ENCODE measurements at regions not wholly inside any gene's neighbourhood (a gene's known extent, or its start where the extent isn't known, plus 50 kb on each side); places are given as distances from the start of the nearest gene placed in this dataset.
"Not testable (repeated sequence)": the region's sequence is repeated elsewhere in the genome, so short reads cannot be mapped to it uniquely, and the experiment has no call there.

- Histone ChIP-seq H3K4me3 (ENCODE audit: low read length) (no peak overlapping the region), H3K36me3 (ENCODE audit: control insufficient read depth in 2 of 3, insufficient read depth in 3 of 3, low read length in 3 of 3) (no peaks in the 10 kb centered on the region), H3K27ac (ENCODE audit: low read depth, low read length) (no peak overlapping the region), H3K4me1 (ENCODE audit: control insufficient read depth in 2 of 2, insufficient read depth in 2 of 2, low read length in 2 of 2) (no peaks in the 10 kb centered on the region), H3K9me3 (ENCODE audit: control insufficient read depth in 2 of 3, low read length in 3 of 3) (no peaks in the 10 kb centered on the region), H3K27me3 (ENCODE audit: control insufficient read depth in 2 of 2, insufficient read depth in 2 of 2, low read length in 2 of 2) (no peaks in the 10 kb centered on the region)
- peaks cover 0 to 4% (median 0%) of the 10 kb centered on the region in 5 donors for H3K27me3 Mint-ChIP-seq
- DNase-seq (no peak), ATAC-seq (no peak)
- no peaks in the 10 kb centered on the region for H3K36me3 Mint-ChIP-seq
- H3K27ac Mint-ChIP-seq, result no peak overlapping the region
- intact Hi-C loops (cut with micrococcal nuclease), result no loop called here
- ChIA-PET CTCF (no interaction called here), POLR2A (no interaction called here)
- H3K4me3 Mint-ChIP-seq, result no peak overlapping the region
- peaks cover 0 to 7% (median 0%) of the 10 kb centered on the region in 11 donors for H3K9me3 Mint-ChIP-seq
- H3K4me1 Mint-ChIP-seq, result no peaks in the 10 kb centered on the region
These were observed 233.0 kb downstream of the DKK2 start for GRCh38 chr4:106803083-106803482.

DNA sequence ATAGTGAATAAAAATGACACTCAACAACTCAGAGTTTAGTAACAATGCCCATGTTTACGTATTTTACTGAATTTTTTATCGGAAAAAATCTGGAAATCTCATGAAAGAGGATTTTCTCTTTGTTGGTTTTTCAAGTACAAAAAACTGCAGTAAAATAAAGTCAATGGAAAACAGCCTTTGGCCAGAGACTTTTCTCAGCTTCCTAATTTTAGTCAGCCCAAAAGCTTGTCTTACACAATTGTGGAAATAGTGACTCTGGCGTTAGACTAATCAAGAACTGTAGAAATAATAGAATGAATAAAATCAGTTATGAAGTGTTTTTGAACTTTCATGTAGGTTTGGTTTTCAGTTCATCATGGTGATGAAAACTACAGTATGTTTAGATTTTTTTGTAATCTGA lies 234.7 kb downstream of the DKK2 start:
- no peak for ATAC-seq

GRCh38 chr4:106796876-106797275 lies 239.2 kb downstream of the DKK2 start:
- peaks cover 0 to 4% (median 0%) of the 10 kb centered on the region in 11 donors for H3K9me3 Mint-ChIP-seq
- H3K36me3 Mint-ChIP-seq, result no peaks in the 10 kb centered on the region
- Histone ChIP-seq H3K27me3 (ENCODE audit: control insufficient read depth in 2 of 2, insufficient read depth in 2 of 2, low read length in 2 of 2) (no peaks in the 10 kb centered on the region), H3K4me1 (ENCODE audit: control insufficient read depth in 2 of 2, insufficient read depth in 2 of 2, low read length in 2 of 2) (no peaks in the 10 kb centered on the region), H3K4me3 (ENCODE audit: low read length) (no peak overlapping the region), H3K9me3 (ENCODE audit: control insufficient read depth in 2 of 3, low read length in 3 of 3) (no peaks in the 10 kb centered on the region), H3K27ac (ENCODE audit: low read depth, low read length) (no peak overlapping the region), H3K36me3 (ENCODE audit: control insufficient read depth in 2 of 3, insufficient read depth in 3 of 3, low read length in 3 of 3) (no peaks in the 10 kb centered on the region)
- no peaks in the 10 kb centered on the region for H3K27me3 Mint-ChIP-seq
- H3K4me1 Mint-ChIP-seq, result no peaks in the 10 kb centered on the region
- intact Hi-C loops (cut with micrococcal nuclease), result no loop called here
- H3K27ac Mint-ChIP-seq, result no peak overlapping the region
- CTCF ChIA-PET, result no interaction called here
- ATAC-seq, result no peak
- POLR2A ChIA-PET, result interaction anchor here (0.7 kb wide), 1 partner anchor 461 kb away, joined by 5 read pairs; no protein-coding TSS in a partner anchor
- no peak for DNase-seq
- no peak overlapping the region for H3K4me3 Mint-ChIP-seq

More for the DNA sequence above, 234.7 kb downstream of the DKK2 start:
- POLR2A ChIA-PET, result no interaction called here
- Mint-ChIP-seq H3K4me1 (no peaks in the 10 kb centered on the region), H3K27ac (no peak overlapping the region), H3K4me3 (no peak overlapping the region), H3K36me3 (no peaks in the 10 kb centered on the region), H3K27me3 (peaks cover 0 to 4% (median 0%) of the 10 kb centered on the region in 5 donors), H3K9me3 (peaks cover 0 to 5% (median 0%) of the 10 kb centered on the region in 11 donors)
- no peaks in the 10 kb centered on the region for H3K27me3 ChIP-seq (ENCODE audit: control insufficient read depth in 2 of 2, insufficient read depth in 2 of 2, low read length in 2 of 2)
- CTCF ChIA-PET, result no interaction called here
- no peak for DNase-seq
- no peak overlapping the region for H3K27ac ChIP-seq (ENCODE audit: low read depth, low read length)
- no peaks in the 10 kb centered on the region for H3K4me1 ChIP-seq (ENCODE audit: control insufficient read depth in 2 of 2, insufficient read depth in 2 of 2, low read length in 2 of 2)
- no peak overlapping the region for H3K4me3 ChIP-seq (ENCODE audit: low read length)
- intact Hi-C loops (cut with micrococcal nuclease), result no loop called here
- H3K36me3 ChIP-seq (ENCODE audit: control insufficient read depth in 2 of 3, insufficient read depth in 3 of 3, low read length in 3 of 3), result no peaks in the 10 kb centered on the region
- H3K9me3 ChIP-seq (ENCODE audit: control insufficient read depth in 2 of 3, low read length in 3 of 3), result no peaks in the 10 kb centered on the region

- no peak overlapping the region for H3K4me3 ChIP-seq (ENCODE audit: low read length)
- no peak for DNase-seq
- H3K27me3 ChIP-seq (ENCODE audit: control insufficient read depth in 2 of 2, insufficient read depth in 2 of 2, low read length in 2 of 2), result no peaks in the 10 kb centered on the region
- no peaks in the 10 kb centered on the region for H3K9me3 ChIP-seq (ENCODE audit: control insufficient read depth in 2 of 3, low read length in 3 of 3)
- ATAC-seq, result no peak
- H3K27me3 Mint-ChIP-seq, result no peaks in the 10 kb centered on the region
- intact Hi-C loops (cut with micrococcal nuclease), result no loop called here
- CTCF ChIA-PET, result no interaction called here
- no peaks in the 10 kb centered on the region for H3K36me3 Mint-ChIP-seq
- H3K36me3 ChIP-seq (ENCODE audit: control insufficient read depth in 2 of 3, insufficient read depth in 3 of 3, low read length in 3 of 3), result no peaks in the 10 kb centered on the region
- no peaks in the 10 kb centered on the region for H3K4me1 ChIP-seq (ENCODE audit: control insufficient read depth in 2 of 2, insufficient read depth in 2 of 2, low read length in 2 of 2)
- no peak overlapping the region for H3K27ac Mint-ChIP-seq
- POLR2A ChIA-PET, result interaction anchor here (0.6 kb wide), 1 partner anchor 45 kb away, joined by 4 read pairs; no protein-coding TSS in a partner anchor
- no peak overlapping the region for H3K27ac ChIP-seq (ENCODE audit: low read depth, low read length)
- peaks cover 0 to 9% (median 0%) of the 10 kb centered on the region in 11 donors for H3K9me3 Mint-ChIP-seq
- H3K4me1 Mint-ChIP-seq, result no peaks in the 10 kb centered on the region
- no peak overlapping the region for H3K4me3 Mint-ChIP-seq
These were observed 240.8 kb downstream of the DKK2 start for GRCh38 chr4:106795326-106795725.

- intact Hi-C loops (cut with micrococcal nuclease), result no loop called here
- CTCF ChIA-PET, result no interaction called here
- H3K27me3 Mint-ChIP-seq, result no peaks in the 10 kb centered on the region
These were observed 242.2 kb downstream of the DKK2 start for GRCh38 chr4:106793933-106794332.

GRCh38 chr4:106775636-106776035 lies 260.5 kb downstream of the DKK2 start:
- intact Hi-C loops (cut with micrococcal nuclease), result no loop called here
- Histone ChIP-seq H3K27ac (ENCODE audit: low read depth, low read length) (no peak overlapping the region), H3K36me3 (ENCODE audit: control insufficient read depth in 2 of 3, insufficient read depth in 3 of 3, low read length in 3 of 3) (no peaks in the 10 kb centered on the region), H3K4me1 (ENCODE audit: control insufficient read depth in 2 of 2, insufficient read depth in 2 of 2, low read length in 2 of 2) (no peaks in the 10 kb centered on the region), H3K27me3 (ENCODE audit: control insufficient read depth in 2 of 2, insufficient read depth in 2 of 2, low read length in 2 of 2) (no peaks in the 10 kb centered on the region), H3K9me3 (ENCODE audit: control insufficient read depth in 2 of 3, low read length in 3 of 3) (no peaks in the 10 kb centered on the region), H3K4me3 (ENCODE audit: low read length) (no peak overlapping the region)
- Mint-ChIP-seq H3K4me1 (no peaks in the 10 kb centered on the region), H3K36me3 (no peaks in the 10 kb centered on the region), H3K9me3 (peaks cover 0 to 18% (median 5%) of the 10 kb centered on the region in 11 donors), H3K27ac (no peak overlapping the region), H3K4me3 (no peak overlapping the region), H3K27me3 (no peaks in the 10 kb centered on the region)
- ChIA-PET POLR2A (no interaction called here), CTCF (no interaction called here)
- no peak for DNase-seq
- ATAC-seq, result no peak

More at GRCh38 chr4:106793933-106794332, 242.2 kb downstream of the DKK2 start:
- ATAC-seq (no peak), DNase-seq (no peak)
- Histone ChIP-seq H3K27ac (ENCODE audit: low read depth, low read length) (no peak overlapping the region), H3K36me3 (ENCODE audit: control insufficient read depth in 2 of 3, insufficient read depth in 3 of 3, low read length in 3 of 3) (no peaks in the 10 kb centered on the region), H3K4me1 (ENCODE audit: control insufficient read depth in 2 of 2, insufficient read depth in 2 of 2, low read length in 2 of 2) (no peaks in the 10 kb centered on the region), H3K9me3 (ENCODE audit: control insufficient read depth in 2 of 3, low read length in 3 of 3) (no peaks in the 10 kb centered on the region), H3K27me3 (ENCODE audit: control insufficient read depth in 2 of 2, insufficient read depth in 2 of 2, low read length in 2 of 2) (no peaks in the 10 kb centered on the region), H3K4me3 (ENCODE audit: low read length) (no peak overlapping the region)
- no peak overlapping the region for H3K27ac Mint-ChIP-seq
- POLR2A ChIA-PET, result no interaction called here
- H3K9me3 Mint-ChIP-seq, result peaks cover 0 to 16% (median 2%) of the 10 kb centered on the region in 11 donors
- no peak overlapping the region for H3K4me3 Mint-ChIP-seq
- H3K36me3 Mint-ChIP-seq, result no peaks in the 10 kb centered on the region
- no peaks in the 10 kb centered on the region for H3K4me1 Mint-ChIP-seq

DNA sequence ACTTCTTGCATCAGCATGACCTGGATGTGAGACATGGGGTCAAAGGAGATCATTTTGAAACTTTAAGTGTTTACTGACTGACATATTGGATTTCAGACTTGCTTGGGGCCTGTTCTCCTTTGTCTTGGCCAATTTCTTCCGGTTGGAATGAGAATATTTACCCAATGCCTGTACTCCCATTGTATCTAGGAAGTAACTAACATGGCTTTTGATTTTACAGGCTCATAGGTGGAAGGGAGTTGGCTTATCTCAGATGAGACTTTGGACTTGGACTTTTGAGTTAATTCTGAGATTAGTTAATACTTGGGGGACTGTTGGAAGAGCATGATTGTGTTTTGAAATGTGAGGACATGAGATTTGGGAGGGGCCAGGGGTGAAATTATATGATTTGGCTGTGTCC lies 262.1 kb downstream of the DKK2 start:
- H3K27ac Mint-ChIP-seq; H3K4me1 Mint-ChIP-seq; intact Hi-C loops (cut with micrococcal nuclease); DNase-seq; H3K9me3 ChIP-seq (ENCODE audit: control insufficient read depth in 2 of 3, low read length in 3 of 3); H3K4me1 ChIP-seq (ENCODE audit: control insufficient read depth in 2 of 2, insufficient read depth in 2 of 2, low read length in 2 of 2); POLR2A ChIA-PET; H3K27me3 Mint-ChIP-seq; H3K36me3 ChIP-seq (ENCODE audit: control insufficient read depth in 2 of 3, insufficient read depth in 3 of 3, low read length in 3 of 3); H3K4me3 Mint-ChIP-seq; CTCF ChIA-PET; H3K4me3 ChIP-seq (ENCODE audit: low read length); H3K27ac ChIP-seq (ENCODE audit: low read depth, low read length); H3K36me3 Mint-ChIP-seq; H3K27me3 ChIP-seq (ENCODE audit: control insufficient read depth in 2 of 2, insufficient read depth in 2 of 2, low read length in 2 of 2); ATAC-seq: not testable (repeated sequence)
- H3K9me3 Mint-ChIP-seq, result peaks cover 0 to 28% (median 7%) of the 10 kb centered on the region in 11 donors

Measured in naive thymus-derived CD4-positive, alpha-beta T cell (primary cell).